ENCODE measurements at regions not wholly inside any gene's neighbourhood (a gene's known extent, or its start where the extent isn't known, plus 50 kb on each side); places are given as distances from the start of the nearest gene placed in this dataset.
"Not testable (repeated sequence)": the region's sequence is repeated elsewhere in the genome, so short reads cannot be mapped to it uniquely, and the experiment has no call there.

GRCh38 chr2:192978395-192978794, 783.7 kb upstream of the TMEFF2 start:
- peak; percentile 55 for DNase-seq

- DNase-seq: no peak
These were observed 777.2 kb upstream of the TMEFF2 start for GRCh38 chr2:192971981-192972380.

GRCh38 chr2:192969055-192969454, 774.3 kb upstream of the TMEFF2 start:
- no peak for DNase-seq

GRCh38 chr2:192960945-192961344, 766.2 kb upstream of the TMEFF2 start:
- DNase-seq: no peak

- DNase-seq: not testable (repeated sequence)
These were observed 763.9 kb upstream of the TMEFF2 start for GRCh38 chr2:192958615-192959014.

- no peak for DNase-seq
These were observed 762.7 kb upstream of the TMEFF2 start for GRCh38 chr2:192957425-192957824.

- no peak for DNase-seq
These were observed 758.4 kb upstream of the TMEFF2 start for GRCh38 chr2:192953116-192953515.

GRCh38 chr2:192952245-192952644, 757.5 kb upstream of the TMEFF2 start:
- DNase-seq: no peak

GRCh38 chr2:192948316-192948715, 753.6 kb upstream of the TMEFF2 start:
- DNase-seq: no peak

GRCh38 chr2:192947352-192947751, 752.6 kb upstream of the TMEFF2 start:
- DNase-seq: no peak

- DNase-seq: no peak
These were observed 746.0 kb upstream of the TMEFF2 start for GRCh38 chr2:192940767-192941166.

GRCh38 chr2:192932376-192932775, 737.6 kb upstream of the TMEFF2 start:
- DNase-seq: no peak

- not testable (repeated sequence) for DNase-seq
These were observed 726.9 kb upstream of the TMEFF2 start for GRCh38 chr2:192921631-192922030.

- DNase-seq: no peak
These were observed 706.7 kb upstream of the TMEFF2 start for GRCh38 chr2:192901446-192901845.

- no peak for DNase-seq
These were observed 704.7 kb upstream of the TMEFF2 start for GRCh38 chr2:192899466-192899865.

GRCh38 chr2:192893976-192894375, 699.2 kb upstream of the TMEFF2 start:
- not testable (repeated sequence) for DNase-seq

- DNase-seq: no peak
These were observed 693.4 kb upstream of the TMEFF2 start for GRCh38 chr2:192888109-192888508.

GRCh38 chr2:192887337-192887736, 692.6 kb upstream of the TMEFF2 start:
- DNase-seq: no peak

- DNase-seq: no peak
These were observed 691.9 kb upstream of the TMEFF2 start for GRCh38 chr2:192886636-192887035.

- DNase-seq: no peak
These were observed 690.9 kb upstream of the TMEFF2 start for GRCh38 chr2:192885569-192886160.

GRCh38 chr2:192877159-192877558, 682.4 kb upstream of the TMEFF2 start:
- DNase-seq: no peak

- no peak for DNase-seq
These were observed 682.0 kb upstream of the TMEFF2 start for GRCh38 chr2:192876698-192877097.

GRCh38 chr2:192854706-192855105, 660.0 kb upstream of the TMEFF2 start:
- DNase-seq: no peak

- no peak for DNase-seq
These were observed 659.3 kb upstream of the TMEFF2 start for GRCh38 chr2:192854031-192854430.

- no peak for DNase-seq
These were observed 634.2 kb upstream of the TMEFF2 start for GRCh38 chr2:192828947-192829346.

- DNase-seq: no peak
These were observed 633.4 kb upstream of the TMEFF2 start for GRCh38 chr2:192828175-192828574.
